B cell (primary cell): ENCODE measurements at regions not wholly inside any gene's neighbourhood (a gene's known extent, or its start where the extent isn't known, plus 50 kb on each side); places are given as distances from the start of the nearest gene placed in this dataset.

Experiments used
- CTCF ChIP-seq: fragments of 200-600 bp; IDR thresholded peaks from one replicate; pipeline ENCODE4 v1.8.0; 2022; ENCODE audit warnings: antibody characterized with exemption, mild to moderate bottlenecking
- EZH2 ChIP-seq: IDR thresholded peaks from 2 replicates; pipeline ENCODE4 v1.6.1; 2012; ENCODE audit warnings: borderline replicate concordance, low read depth, mild to moderate bottlenecking, moderate library complexity, low read length; ENCODE audit not compliant: insufficient read depth, poor library complexity, severe bottlenecking

DNA sequence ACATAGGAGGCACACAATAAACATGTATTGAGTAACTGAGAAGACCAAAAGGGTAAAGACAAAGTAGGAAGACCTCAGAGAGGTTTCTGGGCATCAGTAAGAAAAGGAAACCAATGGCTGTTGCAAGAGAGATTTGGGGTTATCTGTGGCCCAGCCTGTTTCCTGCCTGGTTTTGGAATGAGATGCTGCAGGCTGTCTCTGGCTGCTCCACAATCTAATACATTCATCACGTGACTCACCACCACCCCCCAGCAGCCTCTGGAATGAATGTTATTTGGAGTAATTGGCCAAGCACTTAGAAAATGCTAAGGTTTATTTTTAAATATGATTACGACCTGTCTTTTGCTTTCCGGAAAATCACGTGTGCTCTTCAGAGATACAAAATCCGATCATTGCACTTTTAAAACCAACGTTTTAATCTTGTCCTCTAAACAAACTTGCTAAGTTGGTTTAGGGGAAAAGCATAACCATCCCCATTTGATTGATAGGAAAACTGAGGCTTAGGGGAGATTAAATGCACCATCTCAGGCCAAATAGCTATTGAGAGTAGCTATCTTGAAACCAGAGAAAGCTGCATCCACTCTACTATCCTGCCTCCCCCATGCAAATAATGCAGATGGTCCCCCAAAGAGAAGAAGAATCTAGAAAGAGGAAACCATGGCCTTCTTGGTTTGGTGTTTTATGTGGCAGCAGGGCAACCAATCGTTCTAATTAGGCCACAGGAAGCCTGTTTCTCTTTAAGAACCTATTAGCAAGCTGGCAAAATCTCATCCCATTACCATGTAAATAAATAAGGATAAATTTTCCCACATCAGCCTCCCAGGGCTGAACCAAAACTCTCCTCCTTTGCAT is 151.8 kb upstream of the ADRA1B start:
- TF ChIP-seq EZH2, result no peak
- no peak for TF ChIP-seq CTCF
